Inflammatory macrophage (primary cell): ENCODE measurements at regions not wholly inside any gene's neighbourhood (a gene's known extent, or its start where the extent isn't known, plus 50 kb on each side); places are given as distances from the start of the nearest gene placed in this dataset.

ENCODE experiments used
- DNase-seq, 2 donors: peaks; one replicate each; pipeline ENCODE4 v3.0.0-alpha.2; 2020 to 2022

GRCh38 chr16:88289968-88290401 lies 92.8 kb upstream of the ZNF469 start:
- DNase-seq, result peak; percentile 29 to 31

- DNase-seq, result no peak
Measured at GRCh38 chr16:88290850-88291830, 91.6 kb upstream of the ZNF469 start.

GRCh38 chr16:88292007-88292970 lies 90.5 kb upstream of the ZNF469 start:
- no peak for DNase-seq

GRCh38 chr16:88293097-88293496 lies 89.7 kb upstream of the ZNF469 start:
- no peak for DNase-seq

GRCh38 chr16:88295671-88296436 lies 86.9 kb upstream of the ZNF469 start:
- no peak for DNase-seq

- no peak for DNase-seq
Measured at GRCh38 chr16:88296437-88297177, 86.2 kb upstream of the ZNF469 start.

- no peak for DNase-seq
Measured at GRCh38 chr16:88297178-88297720, 85.5 kb upstream of the ZNF469 start.

- no peak for DNase-seq
Measured at GRCh38 chr16:88298181-88298832, 84.5 kb upstream of the ZNF469 start.

GRCh38 chr16:88298833-88299745 lies 83.7 kb upstream of the ZNF469 start:
- peak in 1 of 2 donors; percentile 39 for DNase-seq

- no peak for DNase-seq
Measured at GRCh38 chr16:88299751-88300462, 82.9 kb upstream of the ZNF469 start.

- DNase-seq, result no peak
Measured at GRCh38 chr16:88300463-88300835, 82.3 kb upstream of the ZNF469 start.

GRCh38 chr16:88301431-88301830 lies 81.3 kb upstream of the ZNF469 start:
- no peak for DNase-seq

GRCh38 chr16:88301886-88302285 lies 80.9 kb upstream of the ZNF469 start:
- DNase-seq, result no peak

- no peak for DNase-seq
Measured at GRCh38 chr16:88302666-88303065, 80.1 kb upstream of the ZNF469 start.

- no peak for DNase-seq
Measured at GRCh38 chr16:88303405-88303804, 79.4 kb upstream of the ZNF469 start.

GRCh38 chr16:88303890-88304819 lies 78.6 kb upstream of the ZNF469 start:
- no peak for DNase-seq

GRCh38 chr16:88305176-88305575 lies 77.6 kb upstream of the ZNF469 start:
- no peak for DNase-seq

GRCh38 chr16:88306411-88306810 lies 76.3 kb upstream of the ZNF469 start:
- DNase-seq, result no peak
